HG03354 (cell line): ENCODE measurements at regions not wholly inside any gene's neighbourhood (a gene's known extent, or its start where the extent isn't known, plus 50 kb on each side); places are given as distances from the start of the nearest gene placed in this dataset.
"Not testable (repeated sequence)": the region's sequence is repeated elsewhere in the genome, so short reads cannot be mapped to it uniquely, and the experiment has no call there.

ENCODE experiments used
- ATAC-seq: cut with Tn5 transposase; IDR thresholded peaks from one replicate; pipeline ENCODE4 v1.9.1; 2021; ENCODE audit warnings: mild to moderate bottlenecking; ENCODE audit not compliant: unreplicated experiment, poor library complexity, severe bottlenecking

DNA sequence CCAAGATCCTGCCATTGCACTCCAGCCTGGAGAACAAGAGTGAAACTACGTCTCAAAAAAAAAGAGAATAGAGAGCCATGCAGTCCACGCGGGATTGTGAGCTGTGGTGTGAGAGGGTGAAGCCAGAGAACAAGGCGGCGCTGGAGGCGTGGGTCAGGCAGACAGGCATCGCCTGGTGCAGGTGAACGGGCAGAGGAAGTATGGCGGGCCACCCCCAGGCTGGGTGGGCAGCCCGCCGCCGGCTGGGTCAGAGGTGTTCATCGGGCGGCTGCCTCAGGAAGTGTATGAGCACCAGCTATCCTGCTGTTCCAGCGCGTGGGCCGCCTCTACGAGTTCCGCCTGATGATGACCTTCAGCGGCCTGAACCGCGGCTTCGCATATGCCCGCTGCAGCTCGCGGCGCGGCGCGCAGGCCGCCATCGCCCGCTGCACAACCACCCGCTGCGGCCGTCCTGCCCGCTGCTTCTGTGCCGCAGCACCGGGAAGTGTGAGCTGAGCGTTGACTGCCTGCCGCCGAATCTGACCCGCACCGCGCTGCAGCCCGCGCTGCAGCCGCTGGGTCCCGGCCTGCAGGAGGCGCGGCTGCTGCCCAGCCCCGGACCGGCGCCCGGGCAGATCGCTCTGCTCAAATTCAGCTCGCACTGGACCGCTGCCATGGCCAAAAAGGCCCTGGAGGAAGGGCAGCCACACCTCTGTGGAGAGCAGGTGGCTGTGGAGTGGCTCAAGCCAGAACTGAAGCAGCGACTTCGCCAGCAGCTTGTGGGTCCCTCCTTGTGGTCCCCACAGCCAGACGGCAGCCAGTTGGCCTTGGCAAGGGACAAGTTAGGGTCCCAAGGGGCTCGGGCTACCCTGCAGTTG, 95.5 kb upstream of the PLEKHM1 start:
- not testable (repeated sequence) for ATAC-seq

DNA sequence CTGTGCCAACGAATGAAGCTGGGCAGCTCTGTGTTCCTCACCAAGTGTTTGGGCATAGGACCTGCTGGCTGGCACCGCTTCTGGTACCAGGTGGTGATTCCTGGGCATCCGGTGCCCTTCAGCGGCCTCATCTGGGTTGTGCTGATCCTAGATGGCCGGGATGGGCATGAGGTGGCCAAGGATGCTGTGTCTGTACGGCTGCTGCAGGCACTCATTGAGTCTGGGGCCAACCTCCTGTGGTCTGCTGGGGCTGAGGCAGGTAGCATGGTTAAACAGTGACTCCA, 96.1 kb upstream of the PLEKHM1 start:
- ATAC-seq, result not testable (repeated sequence)

DNA sequence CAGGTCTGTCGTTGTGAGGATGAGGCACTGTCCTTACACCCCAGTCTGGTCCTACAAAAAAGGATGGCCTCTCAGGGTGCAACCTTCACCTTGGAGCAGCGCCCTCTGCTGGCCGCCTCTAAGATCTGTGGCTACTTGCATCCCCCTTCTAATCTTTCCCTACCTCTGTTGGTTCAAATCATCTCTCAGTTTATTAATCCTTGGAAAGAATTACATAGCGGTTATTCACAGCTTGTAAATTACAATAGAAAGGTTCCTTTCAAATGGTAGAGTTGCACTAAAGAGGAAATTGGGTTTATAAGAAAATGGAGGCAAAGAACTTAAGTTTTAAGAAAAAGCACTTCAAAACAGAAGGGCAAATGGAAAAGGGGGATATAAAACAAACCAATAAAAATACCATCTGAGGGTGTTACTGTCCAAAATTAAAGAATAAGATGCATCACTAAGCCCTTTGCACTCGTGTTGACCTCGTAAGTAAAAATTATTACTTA, 102.0 kb upstream of the PLEKHM1 start:
- not testable (repeated sequence) for ATAC-seq

DNA sequence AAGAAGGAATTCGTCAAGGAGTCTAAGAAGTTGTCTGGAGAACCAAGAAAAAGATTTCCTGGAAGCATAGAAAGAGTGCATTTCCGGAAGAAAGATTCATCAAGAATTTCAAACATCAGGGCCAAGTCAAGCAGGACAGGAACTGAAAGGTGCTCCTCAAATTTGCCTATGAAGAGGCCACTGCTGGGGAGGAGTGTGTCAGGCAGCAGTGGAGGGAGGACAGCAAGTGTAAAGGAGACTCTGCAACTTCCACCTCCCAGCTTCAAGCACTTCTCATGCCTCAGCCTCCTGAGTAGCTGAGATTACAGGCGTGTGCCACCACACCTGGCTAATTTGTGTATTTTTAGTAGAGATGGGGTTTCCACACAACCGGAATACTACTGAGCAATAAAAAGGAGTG, 105.8 kb upstream of the PLEKHM1 start:
- not testable (repeated sequence) for ATAC-seq

DNA sequence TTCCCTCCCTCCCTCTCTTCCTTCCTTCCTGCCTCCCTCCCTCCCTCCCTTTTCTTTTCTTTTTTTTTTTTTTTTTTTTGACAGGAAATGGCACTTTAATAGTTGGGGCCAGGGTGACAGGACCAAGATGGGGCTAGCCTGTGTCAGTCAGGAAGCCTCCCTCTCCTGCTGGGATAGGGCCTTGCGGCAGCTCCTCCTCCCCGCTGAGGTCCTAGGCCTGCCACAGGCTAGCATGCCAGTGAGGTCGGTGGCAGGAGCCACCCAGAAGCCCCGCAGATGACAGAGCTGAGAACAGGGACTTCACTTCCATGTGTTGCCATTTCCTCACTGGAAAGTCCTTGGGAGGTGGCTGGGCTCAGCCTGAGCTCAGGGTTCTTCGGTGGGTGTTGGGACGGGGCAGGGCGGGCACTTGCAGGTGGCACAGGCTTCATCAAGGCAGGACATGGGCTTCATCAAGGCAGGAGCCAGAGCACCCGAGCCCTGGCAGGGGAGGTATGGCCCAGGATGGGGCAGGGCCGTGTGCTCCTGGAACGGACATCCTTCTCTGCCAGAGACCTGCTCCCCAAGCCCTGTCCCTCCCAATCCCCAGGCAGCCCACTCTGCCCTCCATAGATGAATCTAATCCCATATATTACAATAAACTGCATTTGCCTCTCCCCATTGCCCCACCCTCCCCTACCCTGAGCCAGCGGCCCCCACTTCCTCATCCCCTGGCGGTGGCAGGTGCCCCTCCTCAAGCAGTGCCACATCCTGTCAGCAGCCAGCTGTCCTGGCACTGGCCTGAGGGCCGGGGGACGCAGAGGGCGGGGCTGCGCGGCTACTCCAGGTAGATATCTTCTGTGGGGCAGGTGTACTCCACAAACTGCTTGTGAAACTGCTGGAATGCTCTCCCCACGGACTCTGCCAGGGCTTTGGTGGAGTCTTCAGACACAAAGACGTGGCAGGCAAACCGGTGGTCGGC, 109.8 kb upstream of the PLEKHM1 start:
- ATAC-seq, result not testable (repeated sequence)

DNA sequence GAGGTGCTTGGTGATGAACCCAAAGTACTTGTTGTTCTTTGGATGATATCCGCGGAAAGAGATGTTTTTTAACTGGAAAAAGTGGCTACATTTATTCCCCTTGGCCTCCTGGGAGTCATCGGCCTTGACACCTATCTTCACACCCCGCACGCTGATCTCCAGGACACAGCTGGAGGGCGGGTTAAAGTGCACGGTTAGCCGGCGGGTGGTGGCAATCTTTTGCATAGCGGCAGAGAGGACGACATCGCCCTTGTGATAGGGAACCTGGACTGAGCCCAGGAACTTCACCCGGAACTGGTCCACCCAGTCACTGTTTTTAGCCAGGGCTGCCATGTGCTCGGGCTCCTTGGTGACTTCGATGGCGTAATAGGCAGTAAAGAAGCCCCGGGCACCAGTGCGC, 110.5 kb upstream of the PLEKHM1 start:
- ATAC-seq, result not testable (repeated sequence)

DNA sequence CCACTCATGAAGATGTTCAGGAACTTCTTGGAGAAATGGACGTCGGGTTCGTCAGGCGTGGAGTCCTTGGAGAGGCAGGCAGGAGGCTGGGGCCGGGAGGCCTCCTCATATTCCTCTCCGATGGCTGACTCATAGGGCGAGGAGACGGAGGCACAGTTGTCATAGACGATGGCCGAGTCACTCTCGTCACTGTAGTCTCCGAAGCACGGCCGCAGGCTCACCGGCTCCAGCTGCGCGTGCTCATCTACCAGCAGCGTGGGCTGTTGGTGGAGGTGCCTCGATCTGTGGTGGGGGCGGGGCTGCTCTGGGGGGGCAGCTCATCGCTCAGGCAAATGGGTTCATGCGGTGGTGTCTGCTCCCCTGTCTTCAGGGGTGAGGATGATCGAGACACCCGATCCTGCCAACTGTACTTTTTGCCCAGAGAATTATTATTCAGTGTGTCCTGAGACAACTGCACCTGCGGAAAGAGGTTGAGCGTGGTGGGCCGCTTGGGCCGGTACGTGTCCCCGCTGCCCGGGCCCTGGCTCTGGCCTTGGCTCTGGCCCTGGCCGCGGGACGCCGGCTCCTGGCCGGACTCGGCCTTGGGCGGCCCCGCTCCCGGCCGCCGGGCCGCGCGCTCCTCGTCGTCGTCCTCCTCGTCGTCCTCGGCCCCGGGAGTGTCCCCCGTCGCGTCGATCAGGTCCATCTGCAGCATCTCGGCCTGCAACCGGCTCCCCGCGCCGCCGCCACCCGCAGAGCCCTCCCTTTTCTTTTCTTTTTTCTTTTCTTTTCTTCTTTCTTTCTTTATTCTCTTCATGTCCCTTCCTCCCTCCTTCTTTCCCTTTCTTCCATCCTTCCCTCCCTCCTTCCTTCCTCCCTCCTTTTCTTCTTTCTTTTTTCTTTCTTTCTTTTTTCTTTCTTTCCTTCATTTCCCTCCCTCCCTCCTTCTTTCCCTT, 111.4 kb upstream of the PLEKHM1 start:
- not testable (repeated sequence) for ATAC-seq

DNA sequence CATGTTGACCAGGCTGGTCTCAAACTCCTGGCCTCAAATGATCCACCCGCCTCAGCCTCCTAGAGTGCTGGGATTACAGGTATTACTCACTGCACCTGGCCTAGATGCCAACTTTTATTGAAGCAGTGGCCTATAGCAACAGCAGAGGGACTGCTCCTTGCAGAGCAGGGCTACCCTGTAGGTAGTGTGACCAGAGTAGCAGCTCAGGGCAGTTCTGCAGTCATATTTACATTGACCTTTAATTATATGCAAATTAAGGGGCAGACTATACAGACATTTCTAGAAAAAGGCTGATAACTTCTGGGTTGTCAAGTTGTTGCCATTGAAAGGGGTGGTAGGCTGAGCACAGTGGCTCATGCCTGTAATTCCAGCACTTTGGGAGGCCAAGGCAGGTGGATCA, 115.2 kb upstream of the PLEKHM1 start:
- ATAC-seq, result not testable (repeated sequence)

DNA sequence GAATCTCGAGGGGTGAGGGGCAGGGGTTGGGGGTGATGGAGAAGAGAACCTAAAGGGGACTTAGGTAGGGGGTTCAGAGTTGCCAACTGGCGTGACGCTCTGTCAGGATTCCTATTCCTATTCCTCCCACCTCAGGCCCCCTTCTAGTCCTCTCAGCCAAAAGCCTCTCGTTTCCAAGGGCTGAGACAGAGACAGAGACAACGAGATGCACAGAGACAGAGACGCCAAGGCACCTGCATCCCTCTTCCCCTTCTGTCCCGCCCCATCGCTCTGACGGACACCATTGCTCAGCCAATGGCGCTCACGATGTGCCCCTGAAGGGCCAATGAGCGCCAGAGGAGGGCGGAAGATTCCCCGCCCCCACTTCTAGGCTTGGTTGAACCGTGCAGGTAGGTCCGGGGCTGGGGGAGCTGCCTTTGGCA, 129.5 kb upstream of the PLEKHM1 start:
- peak; percentile 99 for ATAC-seq

DNA sequence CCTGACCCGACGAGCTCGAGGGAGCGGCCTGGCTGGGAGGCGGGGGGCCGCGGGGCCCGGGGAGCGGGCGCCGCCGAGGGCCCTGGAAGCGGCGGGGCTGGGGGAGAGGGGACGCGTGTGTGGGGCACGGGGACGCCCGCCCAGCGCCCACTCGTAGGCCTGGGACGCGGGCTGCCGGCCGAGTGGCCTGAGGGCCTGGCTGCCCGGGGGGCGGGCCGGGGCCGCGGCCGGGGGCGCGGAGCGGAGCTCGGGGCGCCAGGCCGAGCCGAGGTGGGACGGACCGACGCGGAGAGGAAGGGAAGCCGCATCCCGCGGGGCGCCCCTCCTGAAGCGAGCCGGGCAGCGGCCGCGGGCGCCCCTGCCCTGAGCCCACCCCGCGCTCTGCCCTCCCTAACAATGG, 129.9 kb upstream of the PLEKHM1 start:
- peak; percentile 46 for ATAC-seq

DNA sequence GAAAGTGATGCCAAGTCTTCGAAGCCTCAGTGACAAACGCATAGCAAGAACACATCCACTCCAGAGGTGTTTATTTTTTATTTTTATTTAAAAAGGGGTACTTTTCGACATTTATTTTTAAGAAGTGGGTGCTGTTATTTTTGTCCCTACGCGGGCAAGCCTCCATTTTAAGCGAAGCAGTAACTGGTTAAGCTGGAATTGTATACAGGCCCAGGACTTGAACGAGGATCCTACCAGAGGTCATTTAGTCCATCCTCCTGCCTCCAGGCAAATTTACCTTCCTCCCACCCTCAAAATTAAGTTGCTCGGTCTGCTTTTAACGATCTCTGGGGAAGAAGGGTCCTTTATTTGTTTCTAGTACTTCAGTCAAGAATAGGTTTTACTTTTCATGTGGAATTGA, 130.6 kb upstream of the PLEKHM1 start:
- ATAC-seq, result not testable (repeated sequence)

DNA sequence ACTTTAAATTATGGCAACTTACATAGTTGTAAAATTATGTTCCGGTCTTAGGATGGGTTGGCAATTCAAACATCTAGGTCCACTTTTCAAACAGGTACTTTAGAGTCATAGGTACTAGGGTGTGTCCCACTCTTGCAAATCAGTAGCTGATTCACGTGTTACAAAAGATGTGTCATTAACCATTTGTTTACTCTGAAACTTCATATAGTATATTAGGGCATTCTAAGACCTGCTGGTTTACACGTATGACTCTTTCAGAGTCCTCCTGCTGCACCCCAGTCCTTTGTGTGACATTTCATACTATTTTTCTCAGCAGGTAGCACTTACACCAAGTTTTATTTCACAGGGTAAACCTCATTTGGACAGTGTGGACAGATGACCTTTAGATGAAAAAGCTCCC, 131.8 kb upstream of the PLEKHM1 start:
- ATAC-seq, result not testable (repeated sequence)

DNA sequence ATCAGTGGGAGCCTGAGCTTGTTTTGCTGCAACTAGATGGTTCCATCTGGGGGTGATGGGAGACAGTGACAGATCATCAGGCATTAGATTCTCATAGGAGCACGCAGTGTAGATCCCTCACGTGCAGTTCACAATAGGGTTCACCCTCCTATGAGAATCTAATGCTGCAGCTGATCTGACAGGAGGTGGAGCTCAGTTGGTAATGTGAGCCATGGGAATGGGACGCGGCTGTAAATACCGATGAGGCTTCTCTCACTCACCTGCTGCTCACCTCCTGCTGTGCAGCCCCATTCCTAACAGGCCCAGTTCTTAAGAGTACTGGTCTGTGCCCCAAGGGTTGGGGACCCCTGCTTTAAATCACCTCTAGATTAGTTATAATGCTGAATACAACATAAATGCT, 137.5 kb upstream of the PLEKHM1 start:
- no peak for ATAC-seq

DNA sequence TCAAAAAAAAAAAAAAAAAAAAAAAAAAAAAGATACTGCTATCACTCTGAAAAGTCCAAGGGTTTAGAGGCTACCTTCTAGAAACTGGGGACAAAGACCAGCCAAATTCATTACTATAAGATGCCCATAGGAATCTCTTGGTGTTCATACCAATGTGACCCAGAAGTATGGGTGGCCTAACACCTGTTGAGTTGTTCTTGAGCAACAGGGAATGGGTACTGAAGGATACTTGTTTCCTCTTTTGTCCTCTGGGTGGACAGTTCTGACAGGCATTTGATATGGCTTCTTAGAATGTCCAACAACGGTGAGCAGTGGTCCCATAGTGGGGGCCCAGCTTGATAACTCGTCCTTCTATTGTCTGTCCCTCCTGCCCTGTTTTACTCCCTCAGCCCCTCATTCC, 141.4 kb upstream of the PLEKHM1 start:
- ATAC-seq, result no peak

DNA sequence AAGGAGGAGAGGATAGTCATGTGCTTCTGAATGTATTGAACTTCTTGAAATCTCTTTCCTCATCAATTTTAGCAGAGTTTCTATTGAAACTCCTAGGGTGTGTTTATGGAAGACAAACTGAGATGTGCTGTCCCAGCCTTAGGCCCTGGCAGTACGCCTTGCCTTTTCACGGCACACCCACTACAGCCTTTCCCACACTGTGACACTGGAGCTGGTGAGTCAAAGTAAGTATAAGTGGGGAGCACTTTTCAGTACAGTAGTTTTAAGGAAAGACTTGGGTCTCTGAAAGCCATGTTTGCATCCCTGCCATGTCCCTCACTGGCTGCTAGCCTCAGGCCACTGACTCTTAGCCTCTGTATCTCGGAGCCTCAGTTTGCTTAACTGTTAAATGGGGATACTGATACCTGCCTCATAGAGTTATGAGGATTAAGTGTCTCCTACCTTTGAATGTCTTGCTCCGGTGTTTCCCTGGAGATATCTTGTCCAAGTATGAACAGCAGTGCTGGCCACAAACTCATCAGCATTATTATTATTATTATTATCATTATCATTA, 144.7 kb upstream of the CRHR1 start:
- no peak for ATAC-seq

DNA sequence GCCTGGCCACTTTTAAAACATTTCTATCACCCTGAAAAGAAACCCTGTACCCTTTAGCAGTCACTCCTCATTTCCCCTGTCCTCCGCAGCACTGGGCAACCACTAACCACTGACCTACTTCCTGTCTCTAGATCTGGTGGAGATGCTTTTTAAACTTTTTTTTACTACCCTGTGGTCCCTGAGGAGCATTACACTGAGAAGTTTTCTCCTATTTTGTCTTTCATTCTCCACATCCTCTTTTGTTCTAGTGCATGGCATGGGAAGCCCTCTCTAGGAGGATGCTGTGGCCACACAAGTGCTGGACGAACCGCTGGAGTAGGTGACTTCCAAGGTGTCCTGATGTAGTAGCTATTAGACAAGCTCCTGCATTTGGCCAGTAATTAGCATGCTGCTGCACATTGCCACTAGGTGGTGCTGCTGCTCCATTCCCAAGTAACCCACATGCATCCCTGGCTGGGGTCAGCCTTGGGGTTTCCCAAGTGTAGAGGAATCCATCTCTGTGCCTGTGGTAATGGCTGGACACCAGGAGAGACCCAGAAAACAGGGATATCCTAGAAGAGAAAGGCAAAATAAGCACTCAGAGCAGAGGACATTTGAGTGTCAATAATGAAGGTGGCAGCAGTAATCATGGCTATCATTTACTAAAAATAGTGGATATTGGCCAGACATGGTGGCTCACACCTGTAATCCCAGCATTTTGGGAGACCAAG, 143.8 kb upstream of the CRHR1 start:
- no peak for ATAC-seq

DNA sequence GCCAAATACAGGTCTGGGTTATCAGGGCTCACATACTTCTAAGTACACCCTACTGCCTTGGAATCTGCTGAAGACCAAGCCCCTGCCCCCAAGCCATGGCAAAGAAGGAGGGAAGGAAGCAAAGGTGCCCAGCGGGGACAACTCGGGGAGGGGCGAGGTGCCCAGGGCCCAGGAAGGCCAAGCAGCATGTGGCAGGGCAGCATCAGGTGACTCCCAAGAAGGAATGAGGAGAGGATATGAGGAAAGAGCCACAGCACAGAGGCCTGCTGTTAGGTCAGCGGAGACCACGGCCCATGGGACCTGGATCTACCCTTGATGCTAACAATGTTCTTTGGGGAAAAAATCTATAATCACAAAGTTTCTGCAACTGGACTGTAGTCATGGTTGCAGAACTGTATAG, 142.6 kb upstream of the CRHR1 start:
- no peak for ATAC-seq

DNA sequence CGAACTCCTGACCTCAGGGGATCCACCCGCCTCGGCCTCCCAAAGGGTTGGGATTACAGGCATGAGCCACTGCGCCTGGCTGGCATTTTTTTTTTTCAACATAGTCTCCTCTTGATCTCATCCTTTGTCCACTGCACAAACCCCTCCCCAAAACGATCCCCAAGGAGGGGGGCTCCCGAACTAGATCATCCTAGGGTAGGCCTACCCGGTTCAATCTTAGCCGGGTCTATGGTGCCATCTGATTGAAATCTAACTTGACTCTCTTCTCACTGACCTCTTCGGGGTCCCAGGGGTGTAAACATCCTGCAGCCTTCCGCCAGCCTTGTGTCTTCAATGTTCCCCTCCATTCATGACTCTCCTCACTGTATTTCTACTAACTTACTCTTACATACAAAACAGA, 140.5 kb upstream of the CRHR1 start:
- no peak for ATAC-seq

DNA sequence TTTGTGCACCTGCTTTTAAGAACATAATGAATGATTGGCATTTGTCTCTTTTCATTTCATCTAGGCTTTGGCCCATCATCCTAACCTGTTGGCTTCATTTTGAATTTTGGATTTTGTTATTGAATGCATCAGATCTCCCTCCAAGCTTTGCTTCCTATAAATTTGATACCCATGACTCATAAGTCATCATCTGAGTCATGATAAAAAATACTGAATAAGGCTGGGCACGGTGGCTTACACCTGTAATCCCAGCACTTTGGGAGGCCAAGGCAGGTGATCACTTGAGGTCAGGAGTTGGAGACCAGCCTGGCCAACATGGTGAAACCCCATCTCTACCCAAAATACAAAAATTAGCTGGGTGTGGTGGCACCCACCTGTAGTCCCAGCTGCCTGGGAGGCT, 139.5 kb upstream of the CRHR1 start:
- ATAC-seq, result not testable (repeated sequence)
